IPS-NIHi7 (cell line): ENCODE measurements at regions not wholly inside any gene's neighbourhood (a gene's known extent, or its start where the extent isn't known, plus 50 kb on each side); places are given as distances from the start of the nearest gene placed in this dataset.
"Not testable (repeated sequence)": the region's sequence is repeated elsewhere in the genome, so short reads cannot be mapped to it uniquely, and the experiment has no call there.

Source experiments
- DNase-seq: peaks from one replicate; pipeline ENCODE4 v3.0.0; 2012; ENCODE audit warnings: mixed read lengths; ENCODE audit errors: extremely low spot score

DNA sequence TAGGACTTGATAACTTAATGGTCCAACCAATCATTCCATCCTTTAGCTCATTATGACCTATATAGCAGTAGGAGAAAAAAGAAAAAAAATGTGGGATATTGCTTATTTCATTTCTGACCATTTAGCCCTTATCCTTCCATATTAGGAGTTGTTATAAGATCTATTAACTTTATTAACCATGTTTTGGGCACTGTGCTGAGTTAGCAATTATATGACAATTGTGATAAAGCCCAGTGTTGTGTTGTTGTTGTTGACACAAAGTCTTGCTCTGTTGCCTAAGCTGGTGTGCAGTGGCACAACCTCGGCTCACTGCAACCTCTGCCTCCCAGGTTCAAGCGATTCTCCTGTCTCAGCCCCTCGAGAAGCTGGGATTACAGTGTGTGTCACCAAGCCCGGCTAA is 569.7 kb upstream of the FOXG1 start:
- DNase-seq: no peak

- no peak for DNase-seq
Measured at GRCh38 chr14:28220391-28220790, 546.2 kb upstream of the FOXG1 start.

DNA sequence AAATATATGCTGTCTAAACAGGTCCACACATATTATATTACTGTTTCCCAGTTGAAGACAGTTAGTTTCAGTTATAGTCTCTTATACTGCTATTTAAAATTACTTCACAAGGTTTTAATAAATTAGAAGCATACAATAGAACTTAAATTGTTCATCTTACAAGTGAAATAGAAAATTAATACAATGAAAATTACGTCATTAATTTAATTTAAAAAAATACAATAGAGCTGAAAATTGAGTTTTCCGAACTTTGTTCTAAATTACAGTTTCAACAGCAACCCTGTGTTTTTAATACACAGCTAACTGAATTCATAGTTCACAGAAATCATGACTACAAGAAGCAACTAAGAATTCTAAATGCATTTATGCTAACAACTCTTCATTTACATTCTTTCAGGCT is 525.7 kb upstream of the FOXG1 start:
- DNase-seq: no peak

DNA sequence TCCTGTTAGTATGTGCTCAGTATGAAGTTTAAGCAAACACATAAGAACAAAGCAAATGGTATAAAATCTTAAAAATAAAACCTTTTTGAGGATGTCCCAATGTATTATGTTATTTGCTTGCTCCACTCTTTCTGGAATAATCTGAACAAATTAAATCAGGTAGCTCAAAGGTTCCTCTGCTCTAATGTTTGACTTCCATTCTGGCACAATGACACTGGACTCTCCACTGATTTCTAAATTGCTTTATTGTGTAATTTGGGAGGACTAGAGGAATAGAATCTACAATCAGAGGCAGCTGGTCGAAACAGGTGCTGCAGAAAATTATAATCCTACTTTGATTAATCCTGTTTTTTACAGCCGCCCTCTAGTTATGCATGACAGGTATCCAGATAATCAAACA is 523.7 kb upstream of the FOXG1 start:
- no peak for DNase-seq

- no peak for DNase-seq
Measured at GRCh38 chr14:28243600-28243999, 523.0 kb upstream of the FOXG1 start.

DNA sequence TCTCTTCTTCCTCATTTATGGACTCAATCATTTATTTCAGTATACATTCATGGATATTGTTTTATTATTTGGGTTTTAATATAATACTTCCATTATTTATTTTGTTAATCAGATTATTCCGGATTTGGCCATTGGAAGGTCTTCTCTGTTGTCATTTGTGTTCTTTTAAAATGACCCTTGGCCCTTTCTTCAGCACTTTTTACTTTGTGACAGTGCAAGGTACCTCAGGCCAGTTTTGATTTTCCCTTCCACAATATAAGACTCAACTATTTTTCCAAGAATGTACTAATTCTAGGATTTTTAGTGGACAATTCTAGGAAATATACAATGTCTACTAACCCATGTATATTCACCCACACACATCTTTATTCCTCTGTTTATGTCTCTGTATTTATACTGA is 521.4 kb upstream of the FOXG1 start:
- DNase-seq: no peak

- DNase-seq: no peak
Measured at GRCh38 chr14:28247491-28247890, 519.1 kb upstream of the FOXG1 start.

DNA sequence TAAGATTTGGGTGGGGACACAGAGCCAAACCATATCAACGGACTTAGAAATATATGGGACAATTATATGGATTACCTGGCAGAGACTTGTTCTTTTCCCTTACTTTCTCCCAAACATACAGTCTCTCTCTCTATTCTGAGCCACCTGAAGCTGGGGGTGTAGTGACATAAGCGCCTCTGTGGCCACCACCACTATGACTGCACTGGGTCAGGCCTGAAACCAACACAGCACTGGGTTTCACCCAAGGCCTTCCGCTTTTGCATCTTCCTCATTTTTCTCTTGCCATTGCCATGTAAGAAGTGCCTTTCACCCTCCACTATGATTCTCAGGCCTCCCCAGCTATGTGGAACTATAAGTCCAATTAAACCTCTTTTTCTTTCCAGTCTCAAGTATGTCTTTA is 514.5 kb upstream of the FOXG1 start:
- DNase-seq: not testable (repeated sequence)

- no peak for DNase-seq
Measured at GRCh38 chr14:28254768-28255167, 511.8 kb upstream of the FOXG1 start.

DNA sequence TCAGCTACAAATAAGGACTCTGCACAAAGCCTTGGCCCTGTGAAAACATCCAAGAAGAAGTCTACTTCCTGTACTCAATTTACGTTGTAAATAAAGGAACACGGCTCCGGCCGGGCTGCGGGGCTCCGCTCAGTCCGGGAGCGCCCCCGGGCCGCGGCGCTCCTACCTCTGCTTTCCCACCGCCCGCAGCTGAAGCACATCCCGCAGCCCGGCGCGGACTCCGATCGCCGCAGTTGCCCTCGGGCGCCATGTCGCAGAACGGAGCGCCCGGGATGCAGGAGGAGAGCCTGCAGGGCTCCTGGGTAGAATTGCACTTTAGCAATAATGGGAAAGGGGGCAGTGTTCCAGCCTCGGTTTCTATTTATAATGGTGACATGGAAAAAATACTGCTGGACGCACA is 502.3 kb upstream of the FOXG1 start:
- no peak for DNase-seq

GRCh38 chr14:28272270-28272669 is 494.3 kb upstream of the FOXG1 start:
- no peak for DNase-seq

- DNase-seq: no peak
Measured at GRCh38 chr14:28280530-28280929, 486.1 kb upstream of the FOXG1 start.

- no peak for DNase-seq
Measured at GRCh38 chr14:28280997-28281598, 485.5 kb upstream of the FOXG1 start.

DNA sequence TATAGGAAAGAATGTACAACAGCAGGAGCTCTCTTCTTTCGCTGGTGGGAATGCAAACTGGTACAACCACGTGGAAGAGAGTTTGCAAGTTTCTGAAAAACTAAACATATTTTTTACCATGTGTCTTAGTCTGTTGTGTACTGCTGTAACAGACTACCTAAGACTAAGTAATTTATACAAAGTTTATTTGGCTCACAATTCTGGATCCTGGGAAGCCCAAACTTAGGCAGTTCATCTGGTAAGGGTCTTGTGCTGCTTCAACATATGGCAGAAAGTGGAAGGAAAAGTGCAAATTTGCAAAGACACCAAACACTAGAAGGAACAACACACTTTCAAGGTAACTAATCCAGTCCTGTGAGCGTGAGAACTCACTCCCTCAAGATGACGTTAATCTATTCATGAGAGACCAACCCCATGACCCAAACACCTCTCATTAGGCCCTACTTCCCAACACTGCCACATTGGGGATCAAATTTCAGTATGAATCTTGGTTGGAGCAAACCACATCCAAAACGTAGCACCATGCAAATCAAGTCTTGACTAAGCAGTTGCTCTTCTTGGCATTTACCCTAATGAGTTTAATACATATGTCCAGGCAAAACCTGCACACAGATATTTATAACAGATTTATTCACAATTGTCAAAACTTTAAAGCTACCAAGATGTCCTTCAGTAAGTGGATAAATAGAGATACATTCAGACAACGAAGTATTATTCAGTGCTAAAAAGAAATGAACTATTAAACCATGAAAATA is 481.9 kb upstream of the FOXG1 start:
- DNase-seq: no peak

DNA sequence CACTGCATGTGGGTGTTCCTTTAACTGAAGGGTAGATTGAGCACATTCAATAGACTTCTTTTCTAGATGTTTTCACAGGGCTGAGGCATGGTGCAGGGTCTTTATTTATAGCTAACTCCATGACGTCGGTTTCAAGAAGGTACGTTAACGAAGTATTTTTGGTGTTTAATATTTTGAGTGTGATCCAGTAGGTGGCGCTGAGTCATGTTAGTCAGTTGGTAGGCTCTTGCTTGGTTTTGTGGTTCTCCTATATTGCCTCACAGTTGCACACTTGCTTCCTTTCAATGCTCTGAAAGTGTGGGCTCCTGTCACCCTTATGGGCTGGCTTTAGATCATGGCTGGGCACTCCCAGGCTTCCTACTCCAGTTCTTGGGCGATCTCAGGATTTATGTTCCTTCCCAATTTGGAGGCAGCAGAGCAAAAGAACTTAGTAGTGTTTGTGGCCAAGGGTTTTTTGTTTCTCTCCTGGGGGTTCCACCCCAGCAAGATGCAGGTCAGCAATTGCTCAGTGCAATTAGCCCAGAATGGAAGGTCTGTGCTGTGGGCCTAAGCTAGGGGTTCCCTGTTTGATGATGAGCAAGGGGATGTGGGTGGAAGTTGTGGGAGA is 471.6 kb upstream of the FOXG1 start:
- DNase-seq: no peak

GRCh38 chr14:28297559-28297958 is 469.0 kb upstream of the FOXG1 start:
- DNase-seq: no peak

GRCh38 chr14:28298156-28298555 is 468.4 kb upstream of the FOXG1 start:
- DNase-seq: no peak

DNA sequence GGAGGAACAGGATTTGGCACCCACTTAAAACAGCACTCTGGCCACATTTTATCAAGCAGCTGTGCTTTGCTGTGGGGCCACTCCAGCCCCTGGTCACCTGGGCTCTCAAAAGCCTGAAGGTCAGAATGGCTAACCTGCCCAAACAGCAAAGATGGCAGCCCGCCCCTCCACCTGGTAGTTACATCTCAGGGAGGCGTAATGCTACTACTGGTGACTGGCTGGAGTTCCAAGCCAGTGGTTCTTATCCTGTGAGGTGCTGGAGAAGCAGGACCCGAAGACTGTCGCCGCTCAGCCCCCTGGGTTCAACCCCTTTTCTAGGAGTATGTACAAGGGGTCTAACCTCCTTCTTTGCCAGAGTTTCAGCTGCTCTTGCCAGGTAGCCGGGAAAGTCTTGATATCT is 467.4 kb upstream of the FOXG1 start:
- no peak for DNase-seq

- DNase-seq: no peak
Measured at GRCh38 chr14:28300356-28300755, 466.2 kb upstream of the FOXG1 start.

DNA sequence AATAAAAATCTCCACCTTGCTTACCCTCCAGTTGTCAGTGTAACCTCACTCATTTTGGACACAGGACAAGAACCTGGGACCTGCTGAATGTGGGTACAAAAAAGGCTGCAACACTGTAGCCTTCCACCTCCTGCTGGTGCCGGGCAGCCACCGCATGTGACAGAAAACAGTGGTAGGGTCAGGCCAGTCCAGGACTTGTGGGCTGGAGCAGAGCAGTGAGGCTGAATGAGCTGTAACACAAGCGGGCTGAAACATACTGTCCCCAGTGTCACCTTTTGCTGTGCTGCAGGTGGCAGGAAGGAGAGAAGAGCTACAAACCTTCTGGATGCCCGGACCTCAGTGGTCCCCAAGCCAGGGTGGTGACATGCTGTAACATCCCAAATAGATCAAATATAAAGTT is 465.4 kb upstream of the FOXG1 start:
- no peak for DNase-seq

- no peak for DNase-seq
Measured at GRCh38 chr14:28303248-28303647, 463.3 kb upstream of the FOXG1 start.

GRCh38 chr14:28305938-28306337 is 460.6 kb upstream of the FOXG1 start:
- DNase-seq: no peak

DNA sequence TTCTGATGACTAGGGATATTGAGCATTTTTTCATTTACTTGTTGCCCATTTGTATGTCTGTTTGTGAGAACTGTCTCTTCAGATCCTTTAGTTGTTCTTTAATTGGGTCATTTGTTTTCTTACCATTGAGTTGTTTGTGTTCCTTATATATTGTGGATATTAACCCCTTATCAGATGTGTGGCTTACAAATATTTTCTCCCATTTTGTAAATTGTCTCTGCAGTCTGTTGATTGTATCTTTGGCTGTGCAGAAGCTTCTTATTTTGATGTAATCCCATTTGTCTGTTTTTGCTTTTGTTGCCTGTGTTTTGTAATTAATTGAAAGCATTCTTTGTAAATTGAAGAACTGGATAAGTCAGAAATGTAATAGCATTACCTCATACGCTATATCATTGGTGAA is 459.1 kb upstream of the FOXG1 start:
- DNase-seq: no peak
